ENCODE measurements at regions not wholly inside any gene's neighbourhood (a gene's known extent, or its start where the extent isn't known, plus 50 kb on each side); places are given as distances from the start of the nearest gene placed in this dataset.

DNA sequence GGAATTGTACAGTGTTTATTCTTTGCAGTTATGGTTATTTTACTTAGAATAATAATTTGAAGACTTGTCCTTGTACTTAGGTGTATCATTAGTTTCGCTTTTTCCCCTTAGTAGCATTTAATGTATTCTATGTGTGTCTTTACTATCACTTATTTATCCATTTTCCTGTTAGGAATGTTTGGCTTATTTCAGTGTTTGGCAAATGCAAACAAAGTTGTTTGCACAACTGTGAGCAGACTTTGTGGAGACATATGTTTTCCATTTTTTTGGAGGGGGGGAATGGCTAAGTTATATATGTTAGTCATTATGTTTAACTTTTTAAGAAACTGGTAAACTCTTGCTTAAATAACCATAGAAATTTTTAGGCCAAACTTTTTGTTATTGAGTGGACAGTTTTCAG lies 447.7 kb downstream of the SOX11 start:
- no peaks in the 10 kb centered on the region for H3K27me3 Mint-ChIP-seq
- no CpG with 5 or more reads among the region's 1 CpG for WGBS (ENCODE audit: insufficient coverage)
- no peak for TF ChIP-seq EZH2 (IDR thresholded peaks at IDR 0.05; ENCODE audit: borderline replicate concordance, insufficient read depth, low read depth, low read length, poor library complexity, severe bottlenecking)
- TF ChIP-seq, protein P1, sequence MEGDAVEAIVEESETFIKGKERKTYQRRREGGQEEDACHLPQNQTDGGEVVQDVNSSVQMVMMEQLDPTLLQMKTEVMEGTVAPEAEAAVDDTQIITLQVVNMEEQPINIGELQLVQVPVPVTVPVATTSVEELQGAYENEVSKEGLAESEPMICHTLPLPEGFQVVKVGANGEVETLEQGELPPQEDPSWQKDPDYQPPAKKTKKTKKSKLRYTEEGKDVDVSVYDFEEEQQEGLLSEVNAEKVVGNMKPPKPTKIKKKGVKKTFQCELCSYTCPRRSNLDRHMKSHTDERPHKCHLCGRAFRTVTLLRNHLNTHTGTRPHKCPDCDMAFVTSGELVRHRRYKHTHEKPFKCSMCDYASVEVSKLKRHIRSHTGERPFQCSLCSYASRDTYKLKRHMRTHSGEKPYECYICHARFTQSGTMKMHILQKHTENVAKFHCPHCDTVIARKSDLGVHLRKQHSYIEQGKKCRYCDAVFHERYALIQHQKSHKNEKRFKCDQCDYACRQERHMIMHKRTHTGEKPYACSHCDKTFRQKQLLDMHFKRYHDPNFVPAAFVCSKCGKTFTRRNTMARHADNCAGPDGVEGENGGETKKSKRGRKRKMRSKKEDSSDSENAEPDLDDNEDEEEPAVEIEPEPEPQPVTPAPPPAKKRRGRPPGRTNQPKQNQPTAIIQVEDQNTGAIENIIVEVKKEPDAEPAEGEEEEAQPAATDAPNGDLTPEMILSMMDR (IDR thresholded peaks at IDR 0.05), result no peak
- no peaks in the 10 kb centered on the region for H3K36me3 ChIP-seq (replicated peaks in 1 of 2; ENCODE audit: control extremely low read depth in 1 of 2, control insufficient read depth in 1 of 2, extremely low read depth in 1 of 2, insufficient read depth in 2 of 2, low read length in 1 of 2)
- H2AFZ ChIP-seq (ENCODE audit: insufficient read depth, low read depth, low read length, poor library complexity, severe bottlenecking), result no peak overlapping the region
- no peaks in the 10 kb centered on the region for H3K79me2 ChIP-seq (ENCODE audit: control insufficient read depth, insufficient read depth, low read length)
- POLR2A ChIA-PET, result no interaction called here
- intact Hi-C loops (cut with micrococcal nuclease), result no loop called here
- no peak for ATAC-seq (ENCODE audit: low read depth)
- H3K4me3 ChIP-seq (ENCODE audit: control extremely low read depth in 1 of 5, extremely low read depth in 1 of 5, insufficient read depth in 1 of 5, low read depth in 2 of 5, low read length in 4 of 5), result no peak overlapping the region
- H3K27ac Mint-ChIP-seq, result no peak overlapping the region
- no peaks in the 10 kb centered on the region for H3K4me1 ChIP-seq (ENCODE audit: control insufficient read depth in 2 of 2, insufficient read depth in 2 of 2, low read length in 2 of 2)
- no peak overlapping the region for H3K9ac ChIP-seq (ENCODE audit: low read length)
- peaks cover 2% of the 10 kb centered on the region for H3K9me3 Mint-ChIP-seq (ENCODE audit: insufficient read depth)
- peaks cover 0 to 3% (median 3%) of the 10 kb centered on the region in 3 donors for H3K9me3 ChIP-seq (ENCODE audit: control extremely low read depth in 1 of 3, control insufficient read depth in 2 of 3, insufficient read depth in 1 of 3, low read length in 2 of 3)
- H3K4me3 Mint-ChIP-seq, result no peak overlapping the region
- CTCF ChIA-PET, result no interaction called here
- H3K4me2 ChIP-seq (replicated peaks; ENCODE audit: low read depth, low read length, poor library complexity, severe bottlenecking), result no peak overlapping the region
- no peak overlapping the region for H3K27ac ChIP-seq (ENCODE audit: low read length in 2 of 2)
- H3K4me1 Mint-ChIP-seq, result no peaks in the 10 kb centered on the region
- no peaks in the 10 kb centered on the region for H4K20me1 ChIP-seq (ENCODE audit: control insufficient read depth, insufficient read depth, low read length, poor library complexity, severe bottlenecking)
- DNase-seq, result no peak
- H3K27me3 ChIP-seq (replicated peaks in 1 of 4; ENCODE audit: control extremely low read depth in 1 of 4, control insufficient read depth in 3 of 4, insufficient read depth in 4 of 4, low read length in 3 of 4), result no peaks in the 10 kb centered on the region

DNA sequence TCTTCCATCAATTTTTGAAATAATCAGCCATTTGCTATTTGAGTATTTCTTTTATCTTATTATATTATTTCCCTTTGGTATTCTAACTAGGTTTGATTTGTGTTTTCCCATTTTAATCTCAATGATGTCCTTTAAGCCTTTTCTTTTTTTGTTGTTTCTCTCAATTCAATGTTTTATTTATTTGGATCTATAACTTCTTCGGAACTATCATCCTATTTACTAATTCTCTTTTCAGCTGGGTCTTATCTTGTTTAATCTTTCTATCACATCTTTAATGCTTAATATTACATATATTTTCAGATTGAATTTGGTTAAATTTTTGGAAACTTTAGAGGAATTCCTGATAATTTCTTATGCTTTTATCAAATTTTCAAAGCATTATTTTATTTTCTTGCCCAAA lies 448.3 kb downstream of the SOX11 start:
- H3K4me1 ChIP-seq (ENCODE audit: control insufficient read depth in 2 of 2, insufficient read depth in 2 of 2, low read length in 2 of 2), result no peaks in the 10 kb centered on the region
- H3K27ac ChIP-seq (ENCODE audit: low read length in 2 of 2), result no peak overlapping the region
- H3K27me3 Mint-ChIP-seq, result no peaks in the 10 kb centered on the region
- H3K36me3 ChIP-seq (replicated peaks in 1 of 2; ENCODE audit: control extremely low read depth in 1 of 2, control insufficient read depth in 1 of 2, extremely low read depth in 1 of 2, insufficient read depth in 2 of 2, low read length in 1 of 2), result no peaks in the 10 kb centered on the region
- TF ChIP-seq, protein P1 (IDR thresholded peaks at IDR 0.05), result no peak
- no peak for TF ChIP-seq EZH2 (IDR thresholded peaks at IDR 0.05; ENCODE audit: borderline replicate concordance, insufficient read depth, low read depth, low read length, poor library complexity, severe bottlenecking)
- H3K4me3 ChIP-seq (ENCODE audit: control extremely low read depth in 1 of 5, extremely low read depth in 1 of 5, insufficient read depth in 1 of 5, low read depth in 2 of 5, low read length in 4 of 5), result no peak overlapping the region
- peaks cover 0 to 3% (median 3%) of the 10 kb centered on the region in 3 donors for H3K9me3 ChIP-seq (ENCODE audit: control extremely low read depth in 1 of 3, control insufficient read depth in 2 of 3, insufficient read depth in 1 of 3, low read length in 2 of 3)
- H3K4me3 Mint-ChIP-seq, result no peak overlapping the region
- intact Hi-C loops (cut with micrococcal nuclease), result no loop called here
- no peak for ATAC-seq (ENCODE audit: low read depth)
- no peak overlapping the region for H3K9ac ChIP-seq (ENCODE audit: low read length)
- no peaks in the 10 kb centered on the region for H3K4me1 Mint-ChIP-seq
- H3K27ac Mint-ChIP-seq, result no peak overlapping the region
- peaks cover 2% of the 10 kb centered on the region for H3K9me3 Mint-ChIP-seq (ENCODE audit: insufficient read depth)
- DNase-seq, result no peak
- POLR2A ChIA-PET, result no interaction called here
- no peak overlapping the region for H2AFZ ChIP-seq (ENCODE audit: insufficient read depth, low read depth, low read length, poor library complexity, severe bottlenecking)
- no peaks in the 10 kb centered on the region for H3K79me2 ChIP-seq (ENCODE audit: control insufficient read depth, insufficient read depth, low read length)
- WGBS (ENCODE audit: insufficient coverage), result no CpG with 5 or more reads among the region's 1 CpG
- no peaks in the 10 kb centered on the region for H3K27me3 ChIP-seq (replicated peaks in 1 of 4; ENCODE audit: control extremely low read depth in 1 of 4, control insufficient read depth in 3 of 4, insufficient read depth in 4 of 4, low read length in 3 of 4)
- CTCF ChIA-PET, result no interaction called here
- H3K4me2 ChIP-seq (replicated peaks; ENCODE audit: low read depth, low read length, poor library complexity, severe bottlenecking), result no peak overlapping the region
- no peaks in the 10 kb centered on the region for H4K20me1 ChIP-seq (ENCODE audit: control insufficient read depth, insufficient read depth, low read length, poor library complexity, severe bottlenecking)

Measured in B cell (primary cell).